Endothelial cell of hepatic sinusoid (primary cell): ENCODE measurements at regions not wholly inside any gene's neighbourhood (a gene's known extent, or its start where the extent isn't known, plus 50 kb on each side); places are given as distances from the start of the nearest gene placed in this dataset.

ENCODE experiments used
- in situ Hi-C: cut with HindIII; loops from 2 replicates; pipeline ENCODE4 v1.10.0; 2017; ENCODE audit warnings: low sequenced_read_pairs

- in situ Hi-C loops: no loop called here
Measured at GRCh38 chr10:129405389-129405788, 61.7 kb upstream of the MGMT start.

GRCh38 chr10:129410688-129411392 is 56.2 kb upstream of the MGMT start:
- in situ Hi-C loops: no loop called here

- in situ Hi-C loops: no loop called here
Measured at GRCh38 chr10:129411393-129411705, 55.7 kb upstream of the MGMT start.

GRCh38 chr10:129411772-129412171 is 55.3 kb upstream of the MGMT start:
- in situ Hi-C loops: no loop called here

- in situ Hi-C loops: no loop called here
Measured at GRCh38 chr10:129413024-129413423, 54.0 kb upstream of the MGMT start.

- in situ Hi-C loops: no loop called here
Measured at GRCh38 chr10:129415215-129416140, 51.6 kb upstream of the MGMT start.

- in situ Hi-C loops: no loop called here
Measured at GRCh38 chr10:129416155-129416554, 50.9 kb upstream of the MGMT start.

- in situ Hi-C loops: no loop called here
Measured at GRCh38 chr10:129416956-129417765, 49.9 kb upstream of the MGMT start.
